H1 (cell line): ENCODE measurements at regions not wholly inside any gene's neighbourhood (a gene's known extent, or its start where the extent isn't known, plus 50 kb on each side); places are given as distances from the start of the nearest gene placed in this dataset.

Experiments
- CTCF ChIA-PET: fragments of 300-600 bp; sonication (Branson Sonifier 250); formaldehyde crosslinking; loops from one replicate; lab custom pipeline; 2021; ENCODE audit not compliant: partially characterized antibody; lab: Charles Lee
- POLR2A ChIA-PET: fragments of 300-600 bp; sonication (Branson Sonifier 250); formaldehyde crosslinking; loops from one replicate; lab custom pipeline; 2021; ENCODE audit warnings: inconsistent platforms; ENCODE audit not compliant: partially characterized antibody; lab: Charles Lee
- DNase-seq, 2 experiments: peaks; one replicate each; pipeline versions ENCODE4 v3.0.0 to v3.0.0-alpha.2; 2010 to 2022; ENCODE audit warnings: low spot score in 2 of 2, low read depth in 1 of 2, mixed read lengths in 1 of 2
- FAIRE-seq: peaks from 2 replicates; lab custom pipeline; 2011; peaks lifted over from hg19 to GRCh38; lab: Jason Lieb, UNC
- H2AFZ ChIP-seq: 2 replicates; pipeline ENCODE4 v1.8.1; 2012; ENCODE audit warnings: low read length, inconsistent platforms
- H2AK5ac ChIP-seq: 2 replicates; pipeline ENCODE4 v1.6.1; 2013; ENCODE audit warnings: low read depth, low read length
- H2BK120ac ChIP-seq: replicated peaks from 2 replicates; pipeline ENCODE3; 2013; ENCODE audit warnings: low read depth, low read length, inconsistent platforms
- H2BK12ac ChIP-seq: 2 replicates; pipeline ENCODE4 v1.6.1; 2013; ENCODE audit warnings: low read depth, low read length
- H2BK15ac ChIP-seq: 2 replicates; pipeline ENCODE4 v1.6.1; 2013; ENCODE audit warnings: low read length
- H2BK20ac ChIP-seq: 2 replicates; pipeline ENCODE4 v1.6.1; 2013; ENCODE audit warnings: low read length
- H2BK5ac ChIP-seq: 2 replicates; pipeline ENCODE4 v1.6.1; 2013; ENCODE audit warnings: low read depth, low read length
- H3K14ac ChIP-seq: 2 replicates; pipeline ENCODE4 v1.6.1; 2013; ENCODE audit warnings: inconsistent platforms; ENCODE audit not compliant: insufficient read length
- H3K18ac ChIP-seq: 2 replicates; pipeline ENCODE4 v1.6.1; 2013; ENCODE audit warnings: low read length; ENCODE audit errors: extremely low read depth
- H3K23ac ChIP-seq: 2 replicates; pipeline ENCODE4 v1.6.1; 2013; ENCODE audit warnings: inconsistent platforms; ENCODE audit not compliant: insufficient read length
- H3K23me2 ChIP-seq: 2 replicates; pipeline ENCODE4 v1.6.1; 2013; ENCODE audit warnings: low read depth, low read length
- H3K27ac ChIP-seq: 2 replicates; pipeline ENCODE4 v1.6.1; 2011; ENCODE audit warnings: low read depth, low read length, inconsistent platforms
- H3K27me3 ChIP-seq, 4 experiments: replicated peaks in 1 of 4; 1 replicate in 1 of 4; 2 replicates in 3 of 4; pipeline versions ENCODE4 v1.6.1 to v1.8.1; 2011 to 2013; ENCODE audit warnings: low read length in 3 of 4, mild to moderate bottlenecking in 3 of 4, inconsistent platforms in 2 of 4, mixed read lengths in 2 of 4, moderate library complexity in 1 of 4; ENCODE audit not compliant: control insufficient read depth in 3 of 4, insufficient read depth in 3 of 4; ENCODE audit errors: extremely low read depth in 1 of 4
- H3K36me3 ChIP-seq, 4 experiments: 2 replicates each; pipeline versions ENCODE4 v1.6.1 to v1.8.1; 2011 to 2013; ENCODE audit warnings: mild to moderate bottlenecking in 4 of 4, low read length in 3 of 4, moderate library complexity in 2 of 4, control low read depth in 1 of 4, inconsistent platforms in 1 of 4; ENCODE audit not compliant: insufficient read depth in 4 of 4, control insufficient read depth in 2 of 4
- H3K4ac ChIP-seq: replicated peaks from 2 replicates; pipeline ENCODE3; 2013; ENCODE audit warnings: low read length, low read depth, mixed read lengths, inconsistent platforms; ENCODE audit not compliant: insufficient read length
- H3K4me1 ChIP-seq, 4 experiments: replicated peaks in 1 of 4; 1 replicate in 1 of 4; 2 replicates in 3 of 4; pipeline versions ENCODE4 v1.6.1 to v1.8.1; 2011 to 2013; ENCODE audit warnings: low read length in 3 of 4, inconsistent platforms in 2 of 4, mixed read lengths in 1 of 4; ENCODE audit not compliant: insufficient read depth in 4 of 4, control insufficient read depth in 3 of 4
- H3K4me2 ChIP-seq, 2 experiments: 2 replicates each; pipeline versions ENCODE4 v1.6.1 to v1.8.1; 2011 to 2013; ENCODE audit warnings: low read depth in 2 of 2, low read length in 2 of 2, control low read depth in 1 of 2, inconsistent platforms in 1 of 2, mild to moderate bottlenecking in 1 of 2; ENCODE audit not compliant: insufficient read depth in 1 of 2
- H3K4me3 ChIP-seq, 4 experiments: fragments of 200-600, 300-600 bp in 1 of 4; sonication (generic), shearing (Covaris generic), sonication (Bioruptor Twin) in 1 of 4; 2 replicates each; pipeline versions ENCODE4 v1.5.1 to v1.8.1; 2011 to 2016; ENCODE audit warnings: low read length in 4 of 4, low read depth in 3 of 4, control low read depth in 2 of 4, inconsistent platforms in 2 of 4, mild to moderate bottlenecking in 2 of 4, mixed read lengths in 1 of 4, moderate library complexity in 1 of 4; ENCODE audit not compliant: insufficient read depth in 2 of 4; ENCODE audit errors: extremely low read depth in 1 of 4
- H3K56ac ChIP-seq: replicated peaks from 2 replicates; pipeline ENCODE3; 2013; ENCODE audit warnings: low read depth, mild to moderate bottlenecking, mixed read lengths, low read length, inconsistent platforms; ENCODE audit not compliant: insufficient read length
- H3K79me1 ChIP-seq: 2 replicates; pipeline ENCODE4 v1.6.1; 2013; ENCODE audit warnings: low read depth, low read length, control low read depth
- H3K79me2 ChIP-seq, 2 experiments: 2 replicates each; pipeline versions ENCODE4 v1.6.1 to v1.8.1; 2012 to 2013; ENCODE audit warnings: low read length in 2 of 2, mild to moderate bottlenecking in 2 of 2, inconsistent platforms in 1 of 2; ENCODE audit not compliant: insufficient read depth in 2 of 2, control insufficient read depth in 1 of 2
- H3K9ac ChIP-seq, 4 experiments: replicated peaks in 1 of 4; 1 replicate in 1 of 4; 2 replicates in 3 of 4; pipeline versions ENCODE4 v1.6.1 to v1.8.1; 2011 to 2013; ENCODE audit warnings: low read depth in 3 of 4, low read length in 3 of 4, control low read depth in 2 of 4, mild to moderate bottlenecking in 2 of 4, moderate library complexity in 2 of 4, inconsistent platforms in 1 of 4; ENCODE audit errors: extremely low read depth in 1 of 4
- H3K9me3 ChIP-seq, 2 experiments: 2 replicates each; pipeline versions ENCODE4 v1.6.1 to v1.8.1; 2012 to 2013; ENCODE audit warnings: mild to moderate bottlenecking in 2 of 2, moderate library complexity in 2 of 2, control low read depth in 1 of 2, inconsistent platforms in 1 of 2, low read depth in 1 of 2, low read length in 1 of 2, mixed read lengths in 1 of 2; ENCODE audit not compliant: insufficient read depth in 2 of 2
- H4K20me1 ChIP-seq, 2 experiments: replicated peaks in 1 of 2; 2 replicates each; pipeline versions ENCODE3 to v1.8.1; 2011 to 2013; ENCODE audit warnings: inconsistent platforms in 2 of 2, low read length in 2 of 2, mild to moderate bottlenecking in 1 of 2; ENCODE audit not compliant: insufficient read depth in 2 of 2, control insufficient read depth in 1 of 2
- H4K5ac ChIP-seq: 2 replicates; pipeline ENCODE4 v1.6.1; 2013; ENCODE audit warnings: low read length, low read depth, mixed read lengths, inconsistent platforms; ENCODE audit not compliant: insufficient read length
- H4K8ac ChIP-seq: 2 replicates; pipeline ENCODE4 v1.8.0; 2013; ENCODE audit warnings: mild to moderate bottlenecking, moderate library complexity, low read length, inconsistent platforms; ENCODE audit not compliant: insufficient read depth; ENCODE audit errors: extremely low read depth
- H4K91ac ChIP-seq: replicated peaks from 2 replicates; pipeline ENCODE3; 2013; ENCODE audit warnings: low read length, mixed read lengths, inconsistent platforms; ENCODE audit not compliant: insufficient read length
- BRCA1 ChIP-seq: IDR thresholded peaks from 2 replicates; pipeline ENCODE4 v1.6.1; 2012; ENCODE audit warnings: low read depth, low read length, improper control_type of control experiment
- EP300 ChIP-seq, 2 experiments: IDR thresholded peaks; 1 replicate in 1 of 2; 2 replicates in 1 of 2; pipeline ENCODE4 v1.6.1; 2011 to 2012; ENCODE audit warnings: low read depth in 2 of 2, low read length in 2 of 2, mild to moderate bottlenecking in 2 of 2, borderline replicate concordance in 1 of 2, inconsistent platforms in 1 of 2, moderate library complexity in 1 of 2
- FOSL1 ChIP-seq: IDR thresholded peaks from 2 replicates; pipeline ENCODE4 v1.6.1; 2011; ENCODE audit warnings: mild to moderate bottlenecking, low read depth, low read length, moderate library complexity; ENCODE audit not compliant: insufficient read depth
- KDM1A ChIP-seq: fragments of 200-600, 300-600 bp; sonication (generic); IDR thresholded peaks from 2 replicates; pipeline ENCODE4 v1.7.1; 2016; ENCODE audit warnings: mild to moderate bottlenecking, low read length, borderline replicate concordance
- MAX ChIP-seq: IDR thresholded peaks from 2 replicates; pipeline ENCODE4 v1.6.1; 2012; ENCODE audit warnings: inconsistent platforms
- PHF8 ChIP-seq: fragments of 200-600 bp; sonication (generic); conservative IDR thresholded peaks from 2 replicates; pipeline ENCODE4 v1.7.1; 2012; ENCODE audit warnings: low read depth, mild to moderate bottlenecking, inconsistent platforms, low read length, moderate library complexity
- SAP30 ChIP-seq: fragments of 300-600 bp; sonication (generic); IDR thresholded peaks from 2 replicates; pipeline ENCODE4 v1.7.1; 2012; ENCODE audit warnings: low read length, moderate library complexity, mild to moderate bottlenecking, inconsistent platforms; ENCODE audit not compliant: insufficient read depth, insufficient replicate concordance
- TCF12 ChIP-seq: IDR thresholded peaks from 2 replicates; pipeline ENCODE4 v1.6.1; 2011; ENCODE audit warnings: low read depth, mild to moderate bottlenecking, low read length
- WGBS, 2 experiments: shearing (Covaris generic) in 1 of 2; methylation state at CpG; one replicate each; pipeline versions ENCODE4 v1.1.6 to v1.1.7; 2013 to 2015; ENCODE audit warnings: low lambda C conversion rate in 2 of 2, mixed read lengths in 2 of 2, inconsistent platforms in 1 of 2, low coverage in 1 of 2, missing lambda C conversion rate in 1 of 2; ENCODE audit not compliant: insufficient replicate concordance in 2 of 2, insufficient coverage in 1 of 2, insufficient read length in 1 of 2; ENCODE audit errors: extremely low coverage in 1 of 2, missing lambda C conversion rate in 1 of 2; 5-methylcytosine and 5-hydroxymethylcytosine counted together

GRCh38 chr1:238960071-238960470, 426.3 kb upstream of the CHRM3 start:
- H3K56ac ChIP-seq = no peak overlapping the region
- H3K79me2 ChIP-seq = no peaks in the 10 kb centered on the region
- no peak overlapping the region for H4K91ac ChIP-seq
- no peaks in the 10 kb centered on the region for H3K23me2 ChIP-seq
- no peak overlapping the region for H3K14ac ChIP-seq
- no peak overlapping the region for H3K23ac ChIP-seq
- no peaks in the 10 kb centered on the region for H3K27me3 ChIP-seq
- H3K4me1 ChIP-seq = no peaks in the 10 kb centered on the region
- no peak overlapping the region for H2BK120ac ChIP-seq
- FAIRE-seq = no peak
- no peak for DNase-seq
- TF ChIP-seq KDM1A (no peak), PHF8 (no peak), BRCA1 (no peak), EP300 (IDR thresholded peaks at IDR 0.05; ENCODE audit: borderline replicate concordance in 1 of 2, low read depth in 2 of 2, low read length in 2 of 2) (no peak), MAX (no peak), TCF12 (no peak), SAP30 (no peak), FOSL1 (no peak)
- H2AFZ ChIP-seq = peak overlapping the region; percentile 76; the same call in 1 of the 2 replicates
- 89% methylated on average over 2 of the region's 2 CpGs; no CpG with 5 or more reads in 1 of the 2 experiments for WGBS, 2 experiments
- H4K20me1 ChIP-seq = no peaks in the 10 kb centered on the region
- no peak overlapping the region for H2BK20ac ChIP-seq
- no peak overlapping the region for H4K8ac ChIP-seq
- H3K4me3 ChIP-seq = no peak overlapping the region
- H3K9ac ChIP-seq = no peak overlapping the region
- no peaks in the 10 kb centered on the region for H3K9me3 ChIP-seq
- ChIA-PET CTCF (interaction anchor here (0.6 to 1.0 kb wide), 2 partner anchors 15 to 928 kb away, joined by 3 read pairs; no protein-coding TSS in a partner anchor), POLR2A (no interaction called here)
- H3K36me3 ChIP-seq = no peaks in the 10 kb centered on the region
- no peak overlapping the region for H3K4ac ChIP-seq
- no peaks in the 10 kb centered on the region for H3K79me1 ChIP-seq
- no peak overlapping the region for H3K27ac ChIP-seq
- no peak overlapping the region for H2BK15ac ChIP-seq
- no peak overlapping the region for H4K5ac ChIP-seq
- no peak overlapping the region for H2BK5ac ChIP-seq
- no peak overlapping the region for H2BK12ac ChIP-seq
- no peak overlapping the region for H3K4me2 ChIP-seq
- no peak overlapping the region for H3K18ac ChIP-seq
- H2AK5ac ChIP-seq = no peak overlapping the region
